ENCODE measurements at regions not wholly inside any gene's neighbourhood (a gene's known extent, or its start where the extent isn't known, plus 50 kb on each side); places are given as distances from the start of the nearest gene placed in this dataset.

DNA sequence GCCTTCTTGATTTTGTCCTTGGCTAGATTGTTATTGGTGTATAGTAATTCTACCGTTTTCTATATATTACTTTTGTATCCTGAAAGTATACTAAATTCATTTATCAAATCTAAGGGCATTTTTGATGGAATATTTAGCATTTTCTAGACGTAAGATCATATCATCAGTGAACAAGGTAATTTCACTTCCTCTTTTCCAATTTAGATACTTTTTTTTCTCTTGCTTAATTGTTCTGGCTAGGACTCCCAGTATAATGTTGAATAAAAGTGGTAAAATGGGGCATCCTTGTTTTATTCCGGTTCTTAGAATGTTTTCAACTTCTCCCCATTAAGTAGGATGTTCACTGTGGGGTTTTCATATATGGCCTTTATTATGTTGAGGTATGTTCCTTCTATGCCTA, 260.7 kb downstream of the POLR1F start:
- no peak for DNase-seq

DNA sequence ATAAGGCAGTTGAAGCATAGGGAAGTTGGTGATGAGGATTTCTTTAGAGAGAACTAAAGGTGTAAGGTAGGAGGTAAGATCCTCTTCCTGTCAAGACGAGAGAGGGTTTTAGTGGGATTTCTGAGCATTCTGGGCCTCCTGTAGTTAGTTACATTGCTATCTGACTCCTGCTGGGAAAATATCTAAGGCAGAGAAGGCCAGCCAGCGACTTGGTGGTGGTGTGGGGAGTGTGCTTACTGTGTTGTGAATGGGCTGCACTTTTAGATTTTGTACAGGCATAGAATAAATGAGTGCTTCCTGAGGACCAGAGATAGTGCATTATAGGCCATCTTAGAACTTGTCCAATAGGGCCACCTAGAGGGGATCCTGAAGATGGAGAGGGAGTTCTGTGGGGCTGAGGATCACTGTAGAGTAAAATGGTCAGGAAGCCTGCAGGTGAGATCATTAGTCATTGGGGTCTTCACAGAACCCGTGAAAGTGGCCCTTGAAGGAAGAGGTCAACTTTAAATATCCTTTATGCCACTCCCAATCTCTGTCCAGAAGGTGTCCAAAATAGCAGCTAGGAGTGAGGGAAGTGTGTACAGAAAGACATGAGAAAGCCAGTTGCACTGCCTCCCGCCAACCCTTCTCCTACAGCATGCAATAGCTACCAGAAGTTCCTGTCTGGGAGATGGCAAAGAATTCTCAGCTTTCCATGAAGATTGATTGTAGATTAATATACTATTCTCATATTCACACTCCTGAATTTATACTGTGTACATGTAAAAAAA, 266.6 kb downstream of the POLR1F start:
- no peak for DNase-seq

- no peak for DNase-seq
Observed at GRCh38 chr7:19439517-19439916, 269.3 kb downstream of the POLR1F start.

DNA sequence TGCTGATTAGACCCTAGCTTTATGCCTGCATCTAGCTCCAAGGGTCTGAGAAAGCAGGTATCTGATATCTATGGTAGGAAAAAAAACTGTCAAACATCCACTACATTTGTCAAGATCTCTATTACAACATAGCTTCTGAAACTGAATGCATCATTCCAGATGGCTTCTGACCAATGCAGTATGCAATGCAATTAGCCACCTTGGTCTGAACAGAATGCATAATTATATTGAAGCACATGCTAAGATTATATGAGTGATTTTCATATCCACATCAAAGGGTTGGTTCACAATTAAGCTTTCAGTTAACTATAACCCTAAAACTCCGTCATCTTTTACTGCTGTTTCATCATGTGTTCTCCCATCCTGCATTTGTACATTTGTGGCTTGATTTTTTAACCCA, 271.4 kb downstream of the POLR1F start:
- no peak for DNase-seq

DNA sequence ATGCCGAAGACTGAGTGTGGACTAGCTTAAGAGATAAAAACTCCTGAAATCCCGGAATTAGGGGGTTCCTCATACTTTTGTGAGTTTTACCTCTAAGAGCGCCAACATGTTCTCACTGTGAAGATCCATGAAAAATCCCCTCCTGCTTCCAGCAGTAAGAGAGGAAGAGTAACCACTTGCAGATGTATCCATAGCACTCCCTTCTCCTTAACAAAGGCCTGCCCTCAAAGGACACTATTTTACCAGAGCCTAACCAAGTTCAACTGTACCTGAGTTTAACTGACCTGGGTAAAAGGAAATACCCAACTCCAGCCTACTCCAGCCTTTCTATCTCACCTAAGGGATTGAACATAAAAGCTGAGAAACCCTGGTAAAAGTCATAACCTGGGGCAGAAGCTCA, 280.9 kb downstream of the POLR1F start:
- DNase-seq, result no peak

GRCh38 chr7:19421861-19422260, 276.6 kb upstream of the FERD3L start:
- DNase-seq, result no peak

- no peak for DNase-seq
Observed at GRCh38 chr7:19417231-19417630, 272.0 kb upstream of the FERD3L start.

- DNase-seq, result no peak
Observed at GRCh38 chr7:19415123-19415522, 269.9 kb upstream of the FERD3L start.

DNA sequence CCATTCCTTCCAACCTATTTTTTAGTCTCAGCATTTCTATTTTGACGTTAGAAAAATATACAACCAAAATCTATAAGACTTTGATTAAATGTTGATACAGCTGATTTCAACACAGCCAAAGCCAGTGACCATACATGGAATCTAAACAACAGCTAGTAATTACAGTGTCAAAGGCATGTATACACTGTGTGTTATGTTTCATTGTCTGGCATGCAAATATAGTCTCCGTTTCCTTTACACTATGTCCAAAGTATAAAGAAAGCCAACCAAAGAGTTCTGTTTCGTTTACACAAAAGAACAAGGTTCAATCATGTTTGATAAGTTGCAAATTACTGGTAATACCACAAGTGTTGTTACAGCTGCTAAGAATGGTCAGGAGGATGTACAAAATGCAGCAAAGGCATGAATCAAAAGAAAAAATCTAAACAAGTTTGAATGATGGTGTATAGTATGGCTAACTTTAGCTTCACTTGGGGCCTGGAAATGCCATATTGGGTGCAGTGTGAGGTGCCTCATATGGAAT, 268.3 kb upstream of the FERD3L start:
- DNase-seq, result no peak

DNA sequence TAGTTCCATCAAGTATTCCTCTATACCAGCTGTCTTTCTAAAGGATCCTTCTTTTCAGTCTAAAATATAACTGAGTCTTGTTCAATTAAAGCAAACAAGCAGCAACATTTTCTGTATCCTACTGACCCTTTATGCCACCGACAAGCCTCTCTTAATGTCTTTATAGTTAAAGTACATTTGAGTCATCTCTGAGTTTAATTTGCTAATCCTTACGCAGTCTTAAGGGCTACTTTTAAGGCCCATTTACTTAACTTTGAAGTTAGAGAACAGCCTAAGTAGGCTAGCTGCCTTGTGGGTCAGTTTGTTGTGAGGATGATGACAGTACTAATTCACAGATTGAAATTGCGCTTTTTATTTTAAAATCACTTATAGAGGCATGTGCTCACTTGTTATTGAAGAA, 265.5 kb upstream of the FERD3L start:
- no peak for DNase-seq

- no peak for DNase-seq
Observed at GRCh38 chr7:19410106-19410505, 264.9 kb upstream of the FERD3L start.

DNA sequence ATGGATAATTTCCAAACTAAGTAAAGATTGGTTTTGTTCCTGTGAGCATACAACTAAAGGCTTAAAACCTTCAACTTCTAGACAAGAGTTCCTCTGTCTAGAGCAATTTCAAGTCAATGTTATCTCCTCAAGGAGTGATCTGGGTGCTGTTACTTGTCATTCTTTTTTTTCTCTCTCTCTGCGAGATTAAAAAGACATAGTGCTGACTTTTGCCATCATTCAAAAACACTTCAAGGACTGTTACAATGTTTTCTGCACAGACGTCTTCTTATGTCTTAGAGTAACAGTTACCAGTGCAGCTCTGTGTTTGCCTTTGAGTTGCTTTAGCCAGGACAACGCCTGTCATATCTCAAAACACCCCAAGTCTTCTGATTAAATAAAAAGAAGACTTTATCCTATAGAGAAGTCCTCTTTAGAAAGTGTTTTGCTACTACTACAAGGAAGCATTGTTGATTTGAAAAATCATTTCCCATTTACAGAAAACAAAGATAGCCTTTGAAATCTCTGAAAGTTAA, 263.5 kb upstream of the FERD3L start:
- no peak for DNase-seq

- DNase-seq, result no peak
Observed at GRCh38 chr7:19407270-19407669, 262.0 kb upstream of the FERD3L start.

GRCh38 chr7:19405541-19405940, 260.3 kb upstream of the FERD3L start:
- no peak for DNase-seq

DNA sequence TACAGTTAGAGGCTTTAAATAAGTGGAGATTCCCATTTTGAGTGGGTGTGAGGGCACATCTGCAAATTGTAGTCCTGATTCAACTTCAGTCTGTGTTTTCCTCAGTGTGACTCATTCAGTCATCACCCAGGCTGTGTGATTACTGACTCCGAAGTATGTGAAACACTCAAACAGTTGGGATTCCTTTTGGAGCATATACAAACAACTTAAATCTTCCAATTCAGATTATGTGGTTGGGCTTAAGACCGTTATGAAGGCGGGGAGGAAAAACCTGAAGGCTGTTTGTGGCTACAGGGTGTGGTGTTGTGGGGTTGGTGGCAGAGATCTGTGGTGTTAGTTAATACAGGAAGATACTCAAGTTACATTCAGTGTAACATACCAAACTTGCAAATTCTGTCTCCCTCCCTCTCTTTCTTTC, 259.7 kb upstream of the FERD3L start:
- DNase-seq, result no peak

DNA sequence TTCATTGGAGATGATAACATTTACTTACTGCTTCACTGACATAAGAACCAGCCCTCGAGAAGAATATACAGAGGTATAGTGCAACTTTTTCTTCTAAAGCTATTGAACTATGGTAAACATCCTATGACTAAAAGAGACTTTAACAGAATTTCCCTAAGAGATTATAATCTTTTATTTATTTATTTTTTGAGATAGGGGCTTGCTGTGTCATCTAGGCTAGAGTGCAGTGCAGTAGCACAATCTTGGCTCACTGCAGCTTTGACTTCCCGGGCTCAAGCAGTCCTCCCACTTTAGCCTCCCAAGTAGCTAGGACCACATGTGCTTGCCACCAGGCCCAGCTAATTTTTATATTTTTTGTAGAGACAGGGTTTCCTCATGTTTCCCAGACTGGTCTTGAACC, 258.5 kb upstream of the FERD3L start:
- DNase-seq, result no peak

- DNase-seq, result no peak
Observed at GRCh38 chr7:19401461-19401860, 256.2 kb upstream of the FERD3L start.

- no peak for DNase-seq
Observed at GRCh38 chr7:19400758-19401254, 255.6 kb upstream of the FERD3L start.

DNA sequence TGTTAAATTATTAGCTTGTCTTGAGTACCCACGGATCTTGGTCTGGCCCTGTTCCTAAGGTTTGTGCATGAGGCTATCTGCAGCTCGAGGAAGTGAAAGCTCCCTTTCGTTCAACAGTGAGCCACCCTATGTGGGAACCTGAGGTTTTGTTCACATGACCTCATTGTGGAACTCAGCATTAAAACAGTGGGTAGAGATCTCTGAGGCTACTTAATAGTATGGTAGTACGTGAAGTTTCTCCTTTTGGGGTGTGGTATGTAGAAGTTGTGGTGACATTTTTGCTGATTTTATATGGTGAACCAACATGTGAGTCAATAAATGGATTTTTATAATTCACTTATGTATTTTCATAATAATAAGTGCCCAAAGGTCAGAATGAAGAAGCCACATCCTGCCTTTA, 252.7 kb upstream of the FERD3L start:
- DNase-seq, result no peak

DNA sequence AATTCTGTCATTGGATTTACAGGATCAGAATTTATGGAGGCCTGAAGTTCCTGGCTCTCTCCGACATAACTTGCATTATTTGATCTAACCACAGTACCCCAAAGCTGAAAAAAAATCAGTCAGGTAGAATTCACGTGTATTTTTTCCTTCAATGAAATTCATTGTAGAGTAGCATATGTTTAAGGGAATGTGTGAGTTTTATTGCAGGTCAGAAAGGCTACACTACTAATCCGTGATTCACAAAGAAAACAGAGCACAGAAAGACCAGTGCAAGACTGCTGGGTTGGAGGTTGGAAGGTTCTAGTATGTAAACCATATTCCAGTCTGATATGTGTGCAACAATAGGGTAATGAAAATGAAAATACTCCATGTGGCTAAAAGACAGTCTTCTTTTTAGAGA, 247.0 kb upstream of the FERD3L start:
- DNase-seq, result no peak

DNA sequence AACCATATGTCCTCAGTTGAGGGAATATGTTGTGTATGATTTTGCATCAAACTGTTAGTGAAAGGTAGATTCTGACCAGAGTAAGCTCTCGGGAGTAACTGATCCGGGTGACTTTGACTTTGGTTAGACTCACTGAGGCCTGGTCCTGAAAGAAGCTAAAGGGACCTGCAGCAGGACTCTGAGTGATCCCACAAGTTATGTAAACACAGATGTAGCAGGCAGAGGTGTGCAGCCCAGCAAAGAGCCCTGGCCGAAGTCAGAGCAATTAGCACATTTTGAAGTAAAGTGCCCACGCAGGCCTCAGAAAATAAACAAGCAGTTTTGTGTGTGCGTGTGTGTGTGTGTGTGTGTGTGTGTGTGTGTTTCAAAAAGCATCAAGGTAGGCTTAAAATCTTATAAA, 245.6 kb upstream of the FERD3L start:
- no peak for DNase-seq

DNA sequence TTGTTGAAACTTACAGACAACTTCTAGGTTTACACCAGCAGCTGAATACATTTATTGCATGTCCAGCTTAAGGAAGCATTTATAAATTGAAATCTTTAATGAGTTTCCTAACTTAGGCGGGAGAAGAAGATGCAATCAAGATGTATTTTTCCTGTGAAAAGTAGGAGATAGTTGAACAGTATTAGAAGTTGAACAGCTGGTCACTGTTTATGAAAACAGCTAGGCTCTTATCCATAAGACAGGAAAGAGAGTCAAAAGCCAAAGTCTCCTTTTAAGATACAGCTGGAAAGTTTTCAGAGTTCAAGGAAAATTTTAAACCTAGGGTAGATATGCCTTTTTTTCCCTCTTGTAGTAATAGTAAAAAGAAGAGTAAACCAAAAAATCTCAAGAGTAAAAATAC, 236.1 kb upstream of the FERD3L start:
- no peak for DNase-seq

DNA sequence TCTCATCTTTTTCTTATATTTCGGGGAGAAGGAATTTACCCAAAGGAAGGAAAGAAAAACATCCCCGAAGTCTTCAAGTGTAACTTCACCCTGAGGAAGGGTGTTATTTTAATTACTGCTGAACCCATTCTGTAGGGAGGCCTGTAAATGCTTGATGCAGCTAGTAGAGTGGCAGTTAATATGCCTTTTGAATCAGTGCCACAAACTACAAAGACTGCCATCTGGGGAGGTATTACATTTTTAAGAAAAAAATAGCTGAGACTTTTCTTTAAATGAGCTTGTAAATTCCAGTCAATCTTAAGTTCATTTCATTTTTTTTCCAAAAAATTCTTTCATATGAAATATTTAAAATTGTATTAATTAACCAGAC, 233.1 kb upstream of the FERD3L start:
- no peak for DNase-seq

Measured in anterior cingulate cortex (tissue), 58 donors.